GM10248 (cell line): ENCODE measurements at regions not wholly inside any gene's neighbourhood (a gene's known extent, or its start where the extent isn't known, plus 50 kb on each side); places are given as distances from the start of the nearest gene placed in this dataset.

Experiments used
- CTCF ChIA-PET: fragments of 300-600 bp; sonication (Branson Sonifier 250); formaldehyde crosslinking; extraction: SDS; loops from one replicate; lab custom pipeline; 2021; ENCODE audit warnings: antibody characterized with exemption; lab: Yijun Ruan, JAX
- POLR2A ChIA-PET: fragments of 350-650 bp; sonication (Branson Sonifier 250); formaldehyde crosslinking; extraction: SDS; loops from one replicate; lab custom pipeline; 2020; ENCODE audit warnings: antibody characterized with exemption; lab: Yijun Ruan, JAX
- DNase-seq: peaks from one replicate; pipeline ENCODE4 v3.0.0; 2012; ENCODE audit errors: extremely low spot score
- TF ChIP-seq, protein P1 (sequence below): IDR thresholded peaks from 2 replicates; pipeline ENCODE4 v1.5.1; 2012; ENCODE audit warnings: mild to moderate bottlenecking, low read depth; ENCODE audit errors: extremely low read depth, missing control alignments, control extremely low read depth

GRCh38 chr7:33743594-33743993, 161.7 kb upstream of the BMPER start:
- POLR2A ChIA-PET, result no interaction called here
- TF ChIP-seq, protein P1, sequence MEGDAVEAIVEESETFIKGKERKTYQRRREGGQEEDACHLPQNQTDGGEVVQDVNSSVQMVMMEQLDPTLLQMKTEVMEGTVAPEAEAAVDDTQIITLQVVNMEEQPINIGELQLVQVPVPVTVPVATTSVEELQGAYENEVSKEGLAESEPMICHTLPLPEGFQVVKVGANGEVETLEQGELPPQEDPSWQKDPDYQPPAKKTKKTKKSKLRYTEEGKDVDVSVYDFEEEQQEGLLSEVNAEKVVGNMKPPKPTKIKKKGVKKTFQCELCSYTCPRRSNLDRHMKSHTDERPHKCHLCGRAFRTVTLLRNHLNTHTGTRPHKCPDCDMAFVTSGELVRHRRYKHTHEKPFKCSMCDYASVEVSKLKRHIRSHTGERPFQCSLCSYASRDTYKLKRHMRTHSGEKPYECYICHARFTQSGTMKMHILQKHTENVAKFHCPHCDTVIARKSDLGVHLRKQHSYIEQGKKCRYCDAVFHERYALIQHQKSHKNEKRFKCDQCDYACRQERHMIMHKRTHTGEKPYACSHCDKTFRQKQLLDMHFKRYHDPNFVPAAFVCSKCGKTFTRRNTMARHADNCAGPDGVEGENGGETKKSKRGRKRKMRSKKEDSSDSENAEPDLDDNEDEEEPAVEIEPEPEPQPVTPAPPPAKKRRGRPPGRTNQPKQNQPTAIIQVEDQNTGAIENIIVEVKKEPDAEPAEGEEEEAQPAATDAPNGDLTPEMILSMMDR, result no peak
- no peak for DNase-seq
- CTCF ChIA-PET, result interaction anchor here (1.2 kb wide), 2 partner anchors 14 to 284 kb away, joined by 3 to 4 read pairs; no protein-coding TSS in a partner anchor

GRCh38 chr7:33744293-33745075, 160.9 kb upstream of the BMPER start:
- POLR2A ChIA-PET, result no interaction called here
- CTCF ChIA-PET, result interaction anchor here (1.2 kb wide), 2 partner anchors 13 to 285 kb away, joined by 3 to 4 read pairs; no protein-coding TSS in a partner anchor
- TF ChIP-seq, protein P1, result peak; percentile 15
- peak; percentile 35 for DNase-seq

GRCh38 chr7:33745934-33746333, 159.4 kb upstream of the BMPER start:
- DNase-seq, result no peak
- CTCF ChIA-PET, result interaction anchor here (1.3 kb wide), 1 partner anchor 30 kb away, joined by 3 read pairs; no protein-coding TSS in a partner anchor
- TF ChIP-seq, protein P1, result no peak
- POLR2A ChIA-PET, result no interaction called here

GRCh38 chr7:33748793-33749192, 156.5 kb upstream of the BMPER start:
- ChIA-PET POLR2A (no interaction called here), CTCF (interaction anchor here (1.0 to 1.7 kb wide), 2 partner anchors 9 to 147 kb away, joined by 4 to 7 read pairs; no protein-coding TSS in a partner anchor)
- TF ChIP-seq, protein P1, result no peak
- DNase-seq, result no peak

DNA sequence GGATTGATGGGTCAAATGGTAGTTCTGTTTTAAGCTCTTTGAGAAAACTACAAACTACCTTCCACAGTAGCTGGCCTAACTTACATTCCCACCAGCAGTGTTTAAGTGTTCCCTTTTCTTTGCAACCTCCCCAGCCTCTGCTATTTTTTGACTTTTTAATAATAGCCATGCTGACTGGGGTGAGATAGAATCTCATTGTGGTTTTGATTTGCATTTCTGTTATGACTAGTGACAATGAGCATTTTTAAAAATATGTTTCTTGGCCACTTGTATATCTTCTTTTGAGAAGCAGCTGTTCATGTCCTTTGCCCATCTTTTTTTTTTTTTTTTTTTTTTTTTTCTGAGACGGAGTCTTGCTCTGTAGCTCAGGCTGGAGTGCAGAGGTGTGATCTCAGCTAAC, 155.2 kb upstream of the BMPER start:
- ChIA-PET POLR2A (interaction anchor here (0.6 kb wide), 1 partner anchor 70 kb away, joined by 5 read pairs; no protein-coding TSS in a partner anchor), CTCF (interaction anchor here (2.1 to 2.9 kb wide), 2 partner anchors 10 to 291 kb away, joined by 4 to 10 read pairs; no protein-coding TSS in a partner anchor)
- DNase-seq, result no peak
- TF ChIP-seq, protein P1, result no peak

- POLR2A ChIA-PET, result no interaction called here
- CTCF ChIA-PET, result interaction anchor here (1.3 to 2.9 kb wide), 3 partner anchors 9 to 292 kb away, joined by 3 to 10 read pairs (median 4); no protein-coding TSS in a partner anchor
- TF ChIP-seq, protein P1, result no peak
- DNase-seq, result no peak
Observed at GRCh38 chr7:33751443-33751842, 153.9 kb upstream of the BMPER start.
